ENCODE measurements at regions not wholly inside any gene's neighbourhood (a gene's known extent, or its start where the extent isn't known, plus 50 kb on each side); places are given as distances from the start of the nearest gene placed in this dataset.

- TF ChIP-seq CTCF (IDR thresholded peaks at IDR 0.05) (no peak), POLR2A (IDR thresholded peaks at IDR 0.05) (no peak)
Measured at GRCh38 chr13:64847767-64848166, 2382.4 kb downstream of the PCDH9 start.
